ENCODE measurements at regions not wholly inside any gene's neighbourhood (a gene's known extent, or its start where the extent isn't known, plus 50 kb on each side); places are given as distances from the start of the nearest gene placed in this dataset.

GRCh38 chr18:78268226-78268988, 711.2 kb upstream of the SALL3 start:
- TF ChIP-seq, protein P1, sequence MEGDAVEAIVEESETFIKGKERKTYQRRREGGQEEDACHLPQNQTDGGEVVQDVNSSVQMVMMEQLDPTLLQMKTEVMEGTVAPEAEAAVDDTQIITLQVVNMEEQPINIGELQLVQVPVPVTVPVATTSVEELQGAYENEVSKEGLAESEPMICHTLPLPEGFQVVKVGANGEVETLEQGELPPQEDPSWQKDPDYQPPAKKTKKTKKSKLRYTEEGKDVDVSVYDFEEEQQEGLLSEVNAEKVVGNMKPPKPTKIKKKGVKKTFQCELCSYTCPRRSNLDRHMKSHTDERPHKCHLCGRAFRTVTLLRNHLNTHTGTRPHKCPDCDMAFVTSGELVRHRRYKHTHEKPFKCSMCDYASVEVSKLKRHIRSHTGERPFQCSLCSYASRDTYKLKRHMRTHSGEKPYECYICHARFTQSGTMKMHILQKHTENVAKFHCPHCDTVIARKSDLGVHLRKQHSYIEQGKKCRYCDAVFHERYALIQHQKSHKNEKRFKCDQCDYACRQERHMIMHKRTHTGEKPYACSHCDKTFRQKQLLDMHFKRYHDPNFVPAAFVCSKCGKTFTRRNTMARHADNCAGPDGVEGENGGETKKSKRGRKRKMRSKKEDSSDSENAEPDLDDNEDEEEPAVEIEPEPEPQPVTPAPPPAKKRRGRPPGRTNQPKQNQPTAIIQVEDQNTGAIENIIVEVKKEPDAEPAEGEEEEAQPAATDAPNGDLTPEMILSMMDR (IDR thresholded peaks at IDR 0.05), result no peak
- TF ChIP-seq POLR2A (IDR thresholded peaks at IDR 0.05), result no peak
- no peak for TF ChIP-seq POLR2AphosphoS5 (IDR thresholded peaks at IDR 0.05)

Data from sigmoid colon (tissue), 4 donors.